ENCODE measurements at regions not wholly inside any gene's neighbourhood (a gene's known extent, or its start where the extent isn't known, plus 50 kb on each side); places are given as distances from the start of the nearest gene placed in this dataset.

GRCh38 chr13:90084684-90085290, 1262.7 kb upstream of the MIR17HG start:
- H3K9ac ChIP-seq (ENCODE audit: low read depth in 1 of 2, low read length in 2 of 2): no peak overlapping the region
- no peak for TF ChIP-seq FOXA2 (IDR thresholded peaks at IDR 0.05)
- no peak for TF ChIP-seq FOXA1 (IDR thresholded peaks at IDR 0.05)
- TF ChIP-seq JUND (IDR thresholded peaks at IDR 0.05): no peak
- TF ChIP-seq SP1 (IDR thresholded peaks at IDR 0.05): no peak
- TF ChIP-seq HNF4G (IDR thresholded peaks at IDR 0.05): no peak
- no peak for TF ChIP-seq EGR1 (IDR thresholded peaks at IDR 0.05; ENCODE audit: low read depth in 2 of 2)
- TF ChIP-seq GABPA (IDR thresholded peaks at IDR 0.05 in 1 of 2, conservative IDR thresholded peaks at IDR 0.05 in 1 of 2): no peak
- H3K9me3 ChIP-seq (ENCODE audit: control insufficient read depth in 4 of 4, low read length in 3 of 4): no peaks in the 10 kb centered on the region
- H3K36me3 ChIP-seq (ENCODE audit: control insufficient read depth in 4 of 4, insufficient read depth in 3 of 4, low read depth in 1 of 4, low read length in 3 of 4): no peaks in the 10 kb centered on the region
- no peaks in the 10 kb centered on the region for H3K27me3 ChIP-seq (ENCODE audit: control insufficient read depth in 4 of 4, insufficient read depth in 4 of 4, low read length in 3 of 4)
- WGBS: 92% methylated on average over 1 of the region's 1 CpG
- H3K4me3 ChIP-seq (ENCODE audit: low read depth in 1 of 3, low read length in 3 of 3): no peak overlapping the region
- H3K27ac ChIP-seq (ENCODE audit: low read depth in 1 of 2, low read length in 2 of 2): no peak overlapping the region
- DNase-seq (ENCODE audit: low spot score): no peak
- H3K4me1 ChIP-seq (ENCODE audit: control insufficient read depth in 4 of 4, insufficient read depth in 4 of 4, low read length in 3 of 4): no peaks in the 10 kb centered on the region

GRCh38 chr13:90089051-90089450, 1258.4 kb upstream of the MIR17HG start:
- Histone ChIP-seq H3K27ac (ENCODE audit: low read depth in 1 of 2, low read length in 2 of 2) (no peak overlapping the region), H3K27me3 (ENCODE audit: control insufficient read depth in 4 of 4, insufficient read depth in 4 of 4, low read length in 3 of 4) (no peaks in the 10 kb centered on the region), H3K4me3 (ENCODE audit: low read depth in 1 of 3, low read length in 3 of 3) (no peak overlapping the region), H3K36me3 (ENCODE audit: control insufficient read depth in 4 of 4, insufficient read depth in 3 of 4, low read depth in 1 of 4, low read length in 3 of 4) (no peaks in the 10 kb centered on the region), H3K9ac (ENCODE audit: low read depth in 1 of 2, low read length in 2 of 2) (no peak overlapping the region), H3K9me3 (ENCODE audit: control insufficient read depth in 4 of 4, low read length in 3 of 4) (no peaks in the 10 kb centered on the region), H3K4me1 (ENCODE audit: control insufficient read depth in 4 of 4, insufficient read depth in 4 of 4, low read length in 3 of 4) (no peaks in the 10 kb centered on the region)
- DNase-seq (ENCODE audit: low spot score): no peak
- no peak for TF ChIP-seq EGR1 (IDR thresholded peaks at IDR 0.05; ENCODE audit: low read depth in 2 of 2)
- no peak for TF ChIP-seq JUND (IDR thresholded peaks at IDR 0.05)
- no peak for TF ChIP-seq HNF4A (conservative IDR thresholded peaks at IDR 0.05)
- no peak for TF ChIP-seq FOXA2 (IDR thresholded peaks at IDR 0.05)
- WGBS: 88% methylated on average over 3 of the region's 3 CpGs

GRCh38 chr13:90091611-90092010, 1255.9 kb upstream of the MIR17HG start:
- Histone ChIP-seq H3K9ac (ENCODE audit: low read depth in 1 of 2, low read length in 2 of 2) (no peak overlapping the region), H3K4me1 (ENCODE audit: control insufficient read depth in 4 of 4, insufficient read depth in 4 of 4, low read length in 3 of 4) (no peaks in the 10 kb centered on the region), H3K9me3 (ENCODE audit: control insufficient read depth in 4 of 4, low read length in 3 of 4) (no peaks in the 10 kb centered on the region), H3K27ac (ENCODE audit: low read depth in 1 of 2, low read length in 2 of 2) (no peak overlapping the region), H3K4me3 (ENCODE audit: low read depth in 1 of 3, low read length in 3 of 3) (no peak overlapping the region), H3K36me3 (ENCODE audit: control insufficient read depth in 4 of 4, insufficient read depth in 3 of 4, low read depth in 1 of 4, low read length in 3 of 4) (no peaks in the 10 kb centered on the region), H3K27me3 (ENCODE audit: control insufficient read depth in 4 of 4, insufficient read depth in 4 of 4, low read length in 3 of 4) (no peaks in the 10 kb centered on the region)
- no peak for TF ChIP-seq EGR1 (IDR thresholded peaks at IDR 0.05; ENCODE audit: low read depth in 2 of 2)
- TF ChIP-seq JUND (IDR thresholded peaks at IDR 0.05): no peak
- TF ChIP-seq, protein P1, sequence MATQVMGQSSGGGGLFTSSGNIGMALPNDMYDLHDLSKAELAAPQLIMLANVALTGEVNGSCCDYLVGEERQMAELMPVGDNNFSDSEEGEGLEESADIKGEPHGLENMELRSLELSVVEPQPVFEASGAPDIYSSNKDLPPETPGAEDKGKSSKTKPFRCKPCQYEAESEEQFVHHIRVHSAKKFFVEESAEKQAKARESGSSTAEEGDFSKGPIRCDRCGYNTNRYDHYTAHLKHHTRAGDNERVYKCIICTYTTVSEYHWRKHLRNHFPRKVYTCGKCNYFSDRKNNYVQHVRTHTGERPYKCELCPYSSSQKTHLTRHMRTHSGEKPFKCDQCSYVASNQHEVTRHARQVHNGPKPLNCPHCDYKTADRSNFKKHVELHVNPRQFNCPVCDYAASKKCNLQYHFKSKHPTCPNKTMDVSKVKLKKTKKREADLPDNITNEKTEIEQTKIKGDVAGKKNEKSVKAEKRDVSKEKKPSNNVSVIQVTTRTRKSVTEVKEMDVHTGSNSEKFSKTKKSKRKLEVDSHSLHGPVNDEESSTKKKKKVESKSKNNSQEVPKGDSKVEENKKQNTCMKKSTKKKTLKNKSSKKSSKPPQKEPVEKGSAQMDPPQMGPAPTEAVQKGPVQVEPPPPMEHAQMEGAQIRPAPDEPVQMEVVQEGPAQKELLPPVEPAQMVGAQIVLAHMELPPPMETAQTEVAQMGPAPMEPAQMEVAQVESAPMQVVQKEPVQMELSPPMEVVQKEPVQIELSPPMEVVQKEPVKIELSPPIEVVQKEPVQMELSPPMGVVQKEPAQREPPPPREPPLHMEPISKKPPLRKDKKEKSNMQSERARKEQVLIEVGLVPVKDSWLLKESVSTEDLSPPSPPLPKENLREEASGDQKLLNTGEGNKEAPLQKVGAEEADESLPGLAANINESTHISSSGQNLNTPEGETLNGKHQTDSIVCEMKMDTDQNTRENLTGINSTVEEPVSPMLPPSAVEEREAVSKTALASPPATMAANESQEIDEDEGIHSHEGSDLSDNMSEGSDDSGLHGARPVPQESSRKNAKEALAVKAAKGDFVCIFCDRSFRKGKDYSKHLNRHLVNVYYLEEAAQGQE (IDR thresholded peaks at IDR 0.05): no peak
- no peak for TF ChIP-seq TAF1 (conservative IDR thresholded peaks at IDR 0.05)
- no peak for TF ChIP-seq SP1 (IDR thresholded peaks at IDR 0.05)
- TF ChIP-seq, protein P2, sequence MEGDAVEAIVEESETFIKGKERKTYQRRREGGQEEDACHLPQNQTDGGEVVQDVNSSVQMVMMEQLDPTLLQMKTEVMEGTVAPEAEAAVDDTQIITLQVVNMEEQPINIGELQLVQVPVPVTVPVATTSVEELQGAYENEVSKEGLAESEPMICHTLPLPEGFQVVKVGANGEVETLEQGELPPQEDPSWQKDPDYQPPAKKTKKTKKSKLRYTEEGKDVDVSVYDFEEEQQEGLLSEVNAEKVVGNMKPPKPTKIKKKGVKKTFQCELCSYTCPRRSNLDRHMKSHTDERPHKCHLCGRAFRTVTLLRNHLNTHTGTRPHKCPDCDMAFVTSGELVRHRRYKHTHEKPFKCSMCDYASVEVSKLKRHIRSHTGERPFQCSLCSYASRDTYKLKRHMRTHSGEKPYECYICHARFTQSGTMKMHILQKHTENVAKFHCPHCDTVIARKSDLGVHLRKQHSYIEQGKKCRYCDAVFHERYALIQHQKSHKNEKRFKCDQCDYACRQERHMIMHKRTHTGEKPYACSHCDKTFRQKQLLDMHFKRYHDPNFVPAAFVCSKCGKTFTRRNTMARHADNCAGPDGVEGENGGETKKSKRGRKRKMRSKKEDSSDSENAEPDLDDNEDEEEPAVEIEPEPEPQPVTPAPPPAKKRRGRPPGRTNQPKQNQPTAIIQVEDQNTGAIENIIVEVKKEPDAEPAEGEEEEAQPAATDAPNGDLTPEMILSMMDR (IDR thresholded peaks at IDR 0.05; ENCODE audit: low read depth, low read length, missing input control): no peak
- TF ChIP-seq YY1 (IDR thresholded peaks at IDR 0.05): no peak
- TF ChIP-seq HNF4A (conservative IDR thresholded peaks at IDR 0.05): no peak
- no peak for TF ChIP-seq FOXA2 (IDR thresholded peaks at IDR 0.05)
- no peak for TF ChIP-seq ZBTB33 (IDR thresholded peaks at IDR 0.05)
- no peak for TF ChIP-seq ATF3 (IDR thresholded peaks at IDR 0.05)
- DNase-seq (ENCODE audit: low spot score): no peak
- WGBS: 32% methylated on average over 4 of the region's 4 CpGs

Data from liver (tissue), 8 donors.